ENCODE measurements at regions not wholly inside any gene's neighbourhood (a gene's known extent, or its start where the extent isn't known, plus 50 kb on each side); places are given as distances from the start of the nearest gene placed in this dataset.
A peak's percentile ranks its signal among the peaks of the same experiment; 100 is the strongest.

- Histone ChIP-seq H4K8ac (ENCODE audit: low read depth in 2 of 2, low read length in 2 of 2) (peak overlapping the region in 1 of 2 experiments; percentile 6; a peak in 2 of 4 replicates), H4K91ac (ENCODE audit: insufficient read depth, low read depth, low read length) (no peak overlapping the region; the same call in 1 of the 2 replicates), H2BK20ac (ENCODE audit: low read depth, low read length) (0 out of 2 replicates have a peak overlapping the region, but pooled peaks have one; percentile 1), H2BK120ac (ENCODE audit: low read depth, low read length) (peak overlapping the region; percentile 65), H4K5ac (ENCODE audit: low read depth, low read length) (peak overlapping the region; percentile 62; the same call in 1 of the 2 replicates), H3K4ac (ENCODE audit: low read depth, low read length) (peak overlapping the region; percentile 42; the same call in 1 of the 2 replicates), H3K36me3 (ENCODE audit: control insufficient read depth, insufficient read depth, low read length) (peaks cover 7% of the 10 kb centered on the region), H2BK5ac (ENCODE audit: low read depth, low read length, poor library complexity, severe bottlenecking) (peak overlapping the region; percentile 79), H3K4me3 (ENCODE audit: insufficient read depth, low read depth, low read length) (no peak overlapping the region), H3K14ac (replicated peaks; ENCODE audit: low read depth, low read length) (peak overlapping the region; percentile 1), H3K4me1 (ENCODE audit: control insufficient read depth, insufficient read depth, low read length) (peaks cover 2% of the 10 kb centered on the region; the same call in 1 of the 2 replicates), H3K27me3 (ENCODE audit: control insufficient read depth, insufficient read depth, low read length) (no peaks in the 10 kb centered on the region), H2AK9ac (replicated peaks; ENCODE audit: low read depth, low read length, poor library complexity) (no peak overlapping the region), H2AFZ (replicated peaks; ENCODE audit: low read length, poor library complexity) (no peak overlapping the region), H2BK15ac (ENCODE audit: low read depth, low read length) (no peak overlapping the region), H3K9me1 (ENCODE audit: insufficient read depth, low read length) (peaks cover 6% of the 10 kb centered on the region; the same call in 1 of the 2 replicates), H3K23ac (ENCODE audit: low read depth, low read length) (no peak overlapping the region), H2AK5ac (ENCODE audit: low read depth, low read length) (peak overlapping the region; percentile 1; the same call in 1 of the 2 replicates), H3K9ac (ENCODE audit: low read depth, low read length) (0 out of 2 replicates have a peak overlapping the region, but pooled peaks have one; percentile 36), H3K27ac (ENCODE audit: insufficient read depth, low read length) (peak overlapping the region; percentile 68; the same call in 1 of the 2 replicates), H3K18ac (ENCODE audit: low read depth, low read length) (no peak overlapping the region; the same call in 1 of the 2 replicates), H3K79me1 (ENCODE audit: low read depth in 1 of 2, low read length in 2 of 2) (peaks cover 9 to 20% of the 10 kb centered on the region in 2 experiments), H3K4me2 (ENCODE audit: low read depth, low read length) (peak overlapping the region; percentile 23; the same call in 1 of the 2 replicates), H3K56ac (ENCODE audit: extremely low read depth, insufficient read depth, low read length) (no peak overlapping the region), H4K20me1 (ENCODE audit: insufficient read depth, low read length) (peaks cover 5% of the 10 kb centered on the region; the same call in 1 of the 2 replicates), H3K9me3 (ENCODE audit: control insufficient read depth, insufficient read depth, low read length) (no peaks in the 10 kb centered on the region)
- intact Hi-C loops (cut with micrococcal nuclease) (loop anchor here (2.0 to 5.0 kb wide), 2 partner anchors 76 to 333 kb away; no protein-coding TSS in a partner anchor), in situ Hi-C loops (cut with MboI; ENCODE audit: low sequenced_read_pairs) (loop anchor here (10.0 kb wide), 2 partner anchors 333 to 537 kb away; no protein-coding TSS in a partner anchor), dilution Hi-C loops (cut with HindIII; ENCODE audit: low sequenced_read_pairs, unreplicated experiment) (no loop called here)
- POLR2A ChIA-PET (ENCODE audit: unreplicated experiment) = interaction anchor here (0.6 kb wide), 1 partner anchor 48 kb away, joined by 14 read pairs; no protein-coding TSS in a partner anchor
- no peak for DNase-seq
- no peak for TF ChIP-seq BHLHE40 (IDR thresholded peaks at IDR 0.05; ENCODE audit: low read depth, low read length)
- no peak for TF ChIP-seq CHD1 (IDR thresholded peaks at IDR 0.05; ENCODE audit: low read depth, low read length)
- no peak for TF ChIP-seq ELK1 (IDR thresholded peaks at IDR 0.05; ENCODE audit: borderline replicate concordance, low read depth, low read length)
- TF ChIP-seq, protein P1, sequence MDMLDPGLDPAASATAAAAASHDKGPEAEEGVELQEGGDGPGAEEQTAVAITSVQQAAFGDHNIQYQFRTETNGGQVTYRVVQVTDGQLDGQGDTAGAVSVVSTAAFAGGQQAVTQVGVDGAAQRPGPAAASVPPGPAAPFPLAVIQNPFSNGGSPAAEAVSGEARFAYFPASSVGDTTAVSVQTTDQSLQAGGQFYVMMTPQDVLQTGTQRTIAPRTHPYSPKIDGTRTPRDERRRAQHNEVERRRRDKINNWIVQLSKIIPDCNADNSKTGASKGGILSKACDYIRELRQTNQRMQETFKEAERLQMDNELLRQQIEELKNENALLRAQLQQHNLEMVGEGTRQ (IDR thresholded peaks at IDR 0.05; ENCODE audit: low read depth, low read length) = no peak
- TF ChIP-seq CTCF (conservative IDR thresholded peaks at IDR 0.05; ENCODE audit: low read depth, low read length) = no peak
- TF ChIP-seq MAFK (IDR thresholded peaks at IDR 0.05; ENCODE audit: low read depth, low read length) = 0 out of 2 replicates have a peak, but pooled peaks have one; percentile 9
- no peak for TF ChIP-seq SMC3 (IDR thresholded peaks at IDR 0.05; ENCODE audit: low read depth, low read length)
- CTCF ChIA-PET = no interaction called here
- BruUV-seq (replicated peaks) = no TSS peak
- WGBS, 2 experiments (ENCODE audit: extremely low coverage in 2 of 2, insufficient read length in 1 of 2) = no CpG with 5 or more reads among the region's 5 CpGs
- ATAC-seq (ENCODE audit: low read depth) = no peak
Observed at GRCh38 chrX:45847961-45848360, 647.3 kb upstream of the DIPK2B start.

Measured in IMR-90 (cell line).